Endodermal cell (in vitro differentiated cells): ENCODE measurements at regions not wholly inside any gene's neighbourhood (a gene's known extent, or its start where the extent isn't known, plus 50 kb on each side); places are given as distances from the start of the nearest gene placed in this dataset.

Experiments
- DNase-seq: peaks from one replicate; pipeline ENCODE4 v3.0.0-alpha.2; 2017
- H3K27ac ChIP-seq: 2 replicates; pipeline ENCODE4 v1.5.1; 2013; ENCODE audit warnings: mild to moderate bottlenecking, low read depth, low read length, moderate library complexity
- H3K27me3 ChIP-seq: 2 replicates; pipeline ENCODE4 v1.6.1; 2013; ENCODE audit warnings: mild to moderate bottlenecking, low read length, moderate library complexity; ENCODE audit not compliant: insufficient read depth, control insufficient read depth, poor library complexity, severe bottlenecking
- H3K36me3 ChIP-seq: 2 replicates; pipeline ENCODE4 v1.7.0; 2013; ENCODE audit warnings: mild to moderate bottlenecking, low read length, moderate library complexity; ENCODE audit not compliant: control insufficient read depth, insufficient read depth
- H3K4me1 ChIP-seq: one replicate; pipeline ENCODE4 v1.7.0; 2013; ENCODE audit warnings: low read length; ENCODE audit not compliant: control insufficient read depth, insufficient read depth
- H3K4me3 ChIP-seq: 2 replicates; pipeline ENCODE4 v1.5.1; 2013; ENCODE audit warnings: mild to moderate bottlenecking, low read length, moderate library complexity
- H3K9ac ChIP-seq: 2 replicates; pipeline ENCODE4 v1.6.1; 2013; ENCODE audit warnings: mild to moderate bottlenecking, low read length, moderate library complexity; ENCODE audit not compliant: poor library complexity, severe bottlenecking; ENCODE audit errors: extremely low read depth
- H3K9me3 ChIP-seq: 2 replicates; pipeline ENCODE4 v1.6.1; 2013; ENCODE audit warnings: mild to moderate bottlenecking, low read length, moderate library complexity; ENCODE audit not compliant: control insufficient read depth
- H3K27ac Mint-ChIP-seq: 2 replicates; pipeline ENCODE4 v1.8.0; 2020; ENCODE audit warnings: mixed read lengths
- H3K27me3 Mint-ChIP-seq: 2 replicates; pipeline ENCODE4 v1.8.0; 2021; ENCODE audit warnings: mild to moderate bottlenecking, mixed read lengths; ENCODE audit not compliant: insufficient read depth
- H3K36me3 Mint-ChIP-seq: 2 replicates; pipeline ENCODE4 v1.8.0; 2020; ENCODE audit warnings: low read depth, mixed read lengths
- H3K4me1 Mint-ChIP-seq: 2 replicates; pipeline ENCODE4 v1.8.0; 2020; ENCODE audit warnings: mixed read lengths
- H3K4me3 Mint-ChIP-seq: 2 replicates; pipeline ENCODE4 v1.8.0; 2020; ENCODE audit warnings: mild to moderate bottlenecking, moderate library complexity, mixed read lengths
- H3K9me3 Mint-ChIP-seq: 2 replicates; pipeline ENCODE4 v1.8.0; 2020; ENCODE audit warnings: mild to moderate bottlenecking, mixed read lengths
- WGBS, 2 experiments: methylation state at CpG; one replicate each; pipeline versions ENCODE4 v1.1.5 to v1.1.7; 2013; ENCODE audit warnings: missing lambda C conversion rate in 2 of 2, mixed read lengths in 1 of 2; ENCODE audit not compliant: insufficient coverage in 1 of 2, insufficient read length in 1 of 2; 5-methylcytosine and 5-hydroxymethylcytosine counted together
- TF ChIP-seq, protein P1 (sequence below): fragments of 200-600 bp; sonication (generic); conservative IDR thresholded peaks from 2 replicates; pipeline ENCODE4 v1.5.0; 2021; ENCODE audit warnings: antibody characterized with exemption, mild to moderate bottlenecking

DNA sequence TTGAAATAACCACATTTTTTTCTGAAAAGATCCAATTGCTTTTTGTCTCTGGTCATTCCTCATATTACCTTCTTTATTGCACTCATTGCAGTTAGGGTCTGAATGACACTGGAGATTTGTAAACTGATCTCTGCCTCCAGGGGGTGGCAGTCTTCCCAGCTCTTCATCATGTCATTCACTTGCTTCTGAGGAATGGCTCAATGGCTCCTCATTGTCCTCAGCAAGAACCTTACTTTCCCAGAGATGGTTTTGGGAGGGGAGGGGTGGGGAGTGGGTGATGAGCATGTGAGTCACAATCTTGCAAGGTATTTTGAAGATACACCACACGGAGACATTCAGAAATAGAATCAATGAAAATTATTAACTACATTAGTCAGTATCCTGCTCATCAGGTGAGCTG is 159.8 kb upstream of the GAS1 start:
- Histone ChIP-seq H3K36me3 (no peaks in the 10 kb centered on the region), H3K9me3 (peaks cover 13% of the 10 kb centered on the region), H3K27me3 (no peaks in the 10 kb centered on the region), H3K4me1 (no peaks in the 10 kb centered on the region), H3K4me3 (no peak overlapping the region), H3K27ac (no peak overlapping the region), H3K9ac (no peak overlapping the region)
- Mint-ChIP-seq H3K4me3 (no peak overlapping the region), H3K36me3 (no peaks in the 10 kb centered on the region), H3K27ac (no peak overlapping the region), H3K9me3 (peaks cover 11% of the 10 kb centered on the region), H3K4me1 (no peaks in the 10 kb centered on the region), H3K27me3 (no peaks in the 10 kb centered on the region)
- TF ChIP-seq, protein P1, sequence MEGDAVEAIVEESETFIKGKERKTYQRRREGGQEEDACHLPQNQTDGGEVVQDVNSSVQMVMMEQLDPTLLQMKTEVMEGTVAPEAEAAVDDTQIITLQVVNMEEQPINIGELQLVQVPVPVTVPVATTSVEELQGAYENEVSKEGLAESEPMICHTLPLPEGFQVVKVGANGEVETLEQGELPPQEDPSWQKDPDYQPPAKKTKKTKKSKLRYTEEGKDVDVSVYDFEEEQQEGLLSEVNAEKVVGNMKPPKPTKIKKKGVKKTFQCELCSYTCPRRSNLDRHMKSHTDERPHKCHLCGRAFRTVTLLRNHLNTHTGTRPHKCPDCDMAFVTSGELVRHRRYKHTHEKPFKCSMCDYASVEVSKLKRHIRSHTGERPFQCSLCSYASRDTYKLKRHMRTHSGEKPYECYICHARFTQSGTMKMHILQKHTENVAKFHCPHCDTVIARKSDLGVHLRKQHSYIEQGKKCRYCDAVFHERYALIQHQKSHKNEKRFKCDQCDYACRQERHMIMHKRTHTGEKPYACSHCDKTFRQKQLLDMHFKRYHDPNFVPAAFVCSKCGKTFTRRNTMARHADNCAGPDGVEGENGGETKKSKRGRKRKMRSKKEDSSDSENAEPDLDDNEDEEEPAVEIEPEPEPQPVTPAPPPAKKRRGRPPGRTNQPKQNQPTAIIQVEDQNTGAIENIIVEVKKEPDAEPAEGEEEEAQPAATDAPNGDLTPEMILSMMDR: peak; percentile 72
- WGBS, 2 experiments: 88% methylated on average over 1 of the region's 1 CpG; no CpG with 5 or more reads in 1 of the 2 experiments
- DNase-seq: peak; percentile 73

- Mint-ChIP-seq H3K27me3 (no peaks in the 10 kb centered on the region), H3K4me3 (no peak overlapping the region), H3K27ac (no peak overlapping the region), H3K36me3 (no peaks in the 10 kb centered on the region), H3K4me1 (no peaks in the 10 kb centered on the region), H3K9me3 (peaks cover 11% of the 10 kb centered on the region)
- no peak for DNase-seq
- Histone ChIP-seq H3K9ac (no peak overlapping the region), H3K27me3 (no peaks in the 10 kb centered on the region), H3K9me3 (peaks cover 13% of the 10 kb centered on the region), H3K4me3 (no peak overlapping the region), H3K36me3 (no peaks in the 10 kb centered on the region), H3K4me1 (no peaks in the 10 kb centered on the region), H3K27ac (no peak overlapping the region)
- 100% methylated on average over 1 of the region's 1 CpG; no CpG with 5 or more reads in 1 of the 2 experiments for WGBS, 2 experiments
- TF ChIP-seq, protein P1: no peak
Measured at GRCh38 chr9:87108661-87109060, 161.4 kb upstream of the GAS1 start.

DNA sequence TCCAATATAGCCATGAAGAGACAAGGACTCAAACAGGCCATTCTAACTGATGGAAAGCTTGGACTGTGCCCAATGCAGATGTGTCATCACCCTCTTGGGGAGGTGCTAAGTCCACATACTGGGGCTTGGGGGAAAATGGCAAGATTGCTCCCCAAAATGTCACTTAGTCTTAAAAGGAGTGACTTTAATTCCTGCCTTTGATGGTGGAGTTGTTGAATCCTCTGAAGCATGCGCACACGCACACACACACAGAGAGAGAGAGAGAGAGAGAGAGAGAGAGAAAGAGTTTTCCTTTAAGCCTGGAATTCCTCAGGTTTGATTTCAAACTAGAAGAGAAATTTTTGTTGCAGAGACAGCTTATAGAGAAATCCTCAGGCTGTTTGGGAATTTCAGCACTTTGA is 161.9 kb upstream of the GAS1 start:
- 94% methylated on average over 2 of the region's 2 CpGs; no CpG with 5 or more reads in 1 of the 2 experiments for WGBS, 2 experiments
- DNase-seq: no peak
- no peak overlapping the region for H3K27ac Mint-ChIP-seq

More for the DNA sequence above, 161.9 kb upstream of the GAS1 start:
- no peaks in the 10 kb centered on the region for H3K27me3 ChIP-seq
- peaks cover 13% of the 10 kb centered on the region for H3K9me3 ChIP-seq
- no peaks in the 10 kb centered on the region for H3K36me3 Mint-ChIP-seq
- TF ChIP-seq, protein P1: no peak
- H3K4me3 Mint-ChIP-seq: no peak overlapping the region
- no peaks in the 10 kb centered on the region for H3K36me3 ChIP-seq
- no peak overlapping the region for H3K9ac ChIP-seq
- no peak overlapping the region for H3K27ac ChIP-seq
- no peaks in the 10 kb centered on the region for H3K27me3 Mint-ChIP-seq
- H3K4me3 ChIP-seq: no peak overlapping the region
- H3K9me3 Mint-ChIP-seq: peaks cover 11% of the 10 kb centered on the region
- H3K4me1 ChIP-seq: no peaks in the 10 kb centered on the region
- no peaks in the 10 kb centered on the region for H3K4me1 Mint-ChIP-seq
